GM23338 (cell line): ENCODE measurements at regions not wholly inside any gene's neighbourhood (a gene's known extent, or its start where the extent isn't known, plus 50 kb on each side); places are given as distances from the start of the nearest gene placed in this dataset.

Source experiments
- ATAC-seq: fragments of 200-7000 bp; cut with Tn5 transposase; 3 replicates; pipeline ENCODE4 v1.9.1; 2020
- DNase-seq: peaks from one replicate; pipeline ENCODE4 v3.0.0-alpha.2; 2015; ENCODE audit warnings: low spot score
- H2AFZ ChIP-seq: fragments of 200-600 bp; sonication (generic); 2 replicates; pipeline ENCODE4 v1.8.0; 2016; ENCODE audit warnings: antibody characterized with exemption, mild to moderate bottlenecking, moderate library complexity
- H3F3A ChIP-seq: fragments of 200-600 bp; sonication (generic); replicated peaks from 2 replicates; pipeline ENCODE4 v1.8.0; 2017; ENCODE audit warnings: antibody characterized with exemption, mixed run types, low read depth
- H3K27ac ChIP-seq: fragments of 200-600 bp; sonication (generic); 2 replicates; pipeline ENCODE4 v1.6.1; 2016; ENCODE audit warnings: low read depth
- H3K27me3 ChIP-seq: fragments of 200-600 bp; sonication (generic); 2 replicates; pipeline ENCODE4 v1.8.0; 2016; ENCODE audit warnings: mild to moderate bottlenecking, mixed run types, moderate library complexity; ENCODE audit not compliant: insufficient read depth
- H3K36me3 ChIP-seq: fragments of 200-600 bp; sonication (generic); 2 replicates; pipeline ENCODE4 v1.8.0; 2016; ENCODE audit warnings: mild to moderate bottlenecking; ENCODE audit not compliant: insufficient read depth
- H3K4me1 ChIP-seq: fragments of 200-600 bp; sonication (generic); 2 replicates; pipeline ENCODE4 v1.8.0; 2016; ENCODE audit warnings: mild to moderate bottlenecking, moderate library complexity; ENCODE audit not compliant: insufficient read depth
- H3K4me2 ChIP-seq: fragments of 200-600 bp; sonication (generic); 2 replicates; pipeline ENCODE4 v1.7.1; 2017; ENCODE audit warnings: mixed run types
- H3K4me3 ChIP-seq: fragments of 200-600 bp; sonication (generic); 2 replicates; pipeline ENCODE4 v1.6.1; 2016; ENCODE audit warnings: mixed run types
- H3K79me2 ChIP-seq: fragments of 200-600 bp; sonication (generic); replicated peaks from 2 replicates; pipeline ENCODE4 v1.8.0; 2017; ENCODE audit warnings: mild to moderate bottlenecking; ENCODE audit not compliant: insufficient read depth
- H3K9me2 ChIP-seq: fragments of 200-600 bp; sonication (generic); 2 replicates; pipeline ENCODE4 v1.8.0; 2017; ENCODE audit not compliant: insufficient read depth
- H4K20me1 ChIP-seq: fragments of 200-600 bp; sonication (generic); replicated peaks from 2 replicates; pipeline ENCODE4 v1.8.0; 2017; ENCODE audit warnings: mild to moderate bottlenecking; ENCODE audit not compliant: insufficient read depth
- H3K27ac Mint-ChIP-seq: 2 replicates; pipeline ENCODE4 v1.8.0; 2020; ENCODE audit warnings: inconsistent platforms, mild to moderate bottlenecking, moderate library complexity, mixed read lengths
- H3K27me3 Mint-ChIP-seq: 3 replicates; pipeline ENCODE4 v1.8.0; 2022; ENCODE audit warnings: low read depth, mild to moderate bottlenecking, moderate library complexity, mixed read lengths, inconsistent platforms; ENCODE audit not compliant: insufficient read depth, poor library complexity
- H3K36me3 Mint-ChIP-seq: 3 replicates; pipeline ENCODE4 v1.8.0; 2021; ENCODE audit warnings: low read depth, mild to moderate bottlenecking, inconsistent platforms, moderate library complexity, mixed read lengths
- H3K4me1 Mint-ChIP-seq: 3 replicates; pipeline ENCODE4 v1.8.0; 2020; ENCODE audit warnings: mild to moderate bottlenecking, inconsistent platforms, mixed read lengths
- H3K4me3 Mint-ChIP-seq: 3 replicates; pipeline ENCODE4 v1.8.0; 2021; ENCODE audit warnings: moderate library complexity, mild to moderate bottlenecking, inconsistent platforms, mixed read lengths
- H3K9me3 Mint-ChIP-seq: 3 replicates; pipeline ENCODE4 v1.8.0; 2020; ENCODE audit warnings: moderate library complexity, mild to moderate bottlenecking, inconsistent platforms, mixed read lengths
- CREB1 ChIP-seq: fragments of 250-450 bp; sonication (Bioruptor Pico); IDR thresholded peaks from 2 replicates; pipeline ENCODE4 v1.5.0; 2020; ENCODE audit warnings: low read depth, mild to moderate bottlenecking, moderate library complexity
- CTCF ChIP-seq, 2 experiments: fragments of 200-600 bp in 1 of 2; sonication (generic) in 1 of 2; conservative IDR thresholded peaks; 2 replicates each; pipeline versions ENCODE4 v1.5.1 to v1.6.1; 2016 to 2017; ENCODE audit warnings: antibody characterized with exemption in 2 of 2, low read depth in 2 of 2, mild to moderate bottlenecking in 2 of 2, moderate library complexity in 1 of 2
- JUNB ChIP-seq: IDR thresholded peaks from one replicate; pipeline ENCODE4 v1.6.1; 2016; ENCODE audit warnings: antibody characterized with exemption; ENCODE audit not compliant: unreplicated experiment
- STAT1 ChIP-seq: IDR thresholded peaks from one replicate; pipeline ENCODE4 v1.6.1; 2016; ENCODE audit warnings: antibody characterized with exemption; ENCODE audit not compliant: unreplicated experiment
- TF ChIP-seq, protein P1 (sequence below): fragments of 250-450 bp; sonication (Bioruptor Pico); IDR thresholded peaks from 2 replicates; pipeline ENCODE4 v1.5.0; 2020; ENCODE audit warnings: mild to moderate bottlenecking, moderate library complexity
- TF ChIP-seq, protein P2 (sequence below): IDR thresholded peaks from 2 replicates; pipeline ENCODE4 v1.6.1; 2016; ENCODE audit warnings: antibody characterized with exemption

GRCh38 chr18:78423811-78424210 is 555.8 kb upstream of the SALL3 start (continued):
- TF ChIP-seq, protein P1, sequence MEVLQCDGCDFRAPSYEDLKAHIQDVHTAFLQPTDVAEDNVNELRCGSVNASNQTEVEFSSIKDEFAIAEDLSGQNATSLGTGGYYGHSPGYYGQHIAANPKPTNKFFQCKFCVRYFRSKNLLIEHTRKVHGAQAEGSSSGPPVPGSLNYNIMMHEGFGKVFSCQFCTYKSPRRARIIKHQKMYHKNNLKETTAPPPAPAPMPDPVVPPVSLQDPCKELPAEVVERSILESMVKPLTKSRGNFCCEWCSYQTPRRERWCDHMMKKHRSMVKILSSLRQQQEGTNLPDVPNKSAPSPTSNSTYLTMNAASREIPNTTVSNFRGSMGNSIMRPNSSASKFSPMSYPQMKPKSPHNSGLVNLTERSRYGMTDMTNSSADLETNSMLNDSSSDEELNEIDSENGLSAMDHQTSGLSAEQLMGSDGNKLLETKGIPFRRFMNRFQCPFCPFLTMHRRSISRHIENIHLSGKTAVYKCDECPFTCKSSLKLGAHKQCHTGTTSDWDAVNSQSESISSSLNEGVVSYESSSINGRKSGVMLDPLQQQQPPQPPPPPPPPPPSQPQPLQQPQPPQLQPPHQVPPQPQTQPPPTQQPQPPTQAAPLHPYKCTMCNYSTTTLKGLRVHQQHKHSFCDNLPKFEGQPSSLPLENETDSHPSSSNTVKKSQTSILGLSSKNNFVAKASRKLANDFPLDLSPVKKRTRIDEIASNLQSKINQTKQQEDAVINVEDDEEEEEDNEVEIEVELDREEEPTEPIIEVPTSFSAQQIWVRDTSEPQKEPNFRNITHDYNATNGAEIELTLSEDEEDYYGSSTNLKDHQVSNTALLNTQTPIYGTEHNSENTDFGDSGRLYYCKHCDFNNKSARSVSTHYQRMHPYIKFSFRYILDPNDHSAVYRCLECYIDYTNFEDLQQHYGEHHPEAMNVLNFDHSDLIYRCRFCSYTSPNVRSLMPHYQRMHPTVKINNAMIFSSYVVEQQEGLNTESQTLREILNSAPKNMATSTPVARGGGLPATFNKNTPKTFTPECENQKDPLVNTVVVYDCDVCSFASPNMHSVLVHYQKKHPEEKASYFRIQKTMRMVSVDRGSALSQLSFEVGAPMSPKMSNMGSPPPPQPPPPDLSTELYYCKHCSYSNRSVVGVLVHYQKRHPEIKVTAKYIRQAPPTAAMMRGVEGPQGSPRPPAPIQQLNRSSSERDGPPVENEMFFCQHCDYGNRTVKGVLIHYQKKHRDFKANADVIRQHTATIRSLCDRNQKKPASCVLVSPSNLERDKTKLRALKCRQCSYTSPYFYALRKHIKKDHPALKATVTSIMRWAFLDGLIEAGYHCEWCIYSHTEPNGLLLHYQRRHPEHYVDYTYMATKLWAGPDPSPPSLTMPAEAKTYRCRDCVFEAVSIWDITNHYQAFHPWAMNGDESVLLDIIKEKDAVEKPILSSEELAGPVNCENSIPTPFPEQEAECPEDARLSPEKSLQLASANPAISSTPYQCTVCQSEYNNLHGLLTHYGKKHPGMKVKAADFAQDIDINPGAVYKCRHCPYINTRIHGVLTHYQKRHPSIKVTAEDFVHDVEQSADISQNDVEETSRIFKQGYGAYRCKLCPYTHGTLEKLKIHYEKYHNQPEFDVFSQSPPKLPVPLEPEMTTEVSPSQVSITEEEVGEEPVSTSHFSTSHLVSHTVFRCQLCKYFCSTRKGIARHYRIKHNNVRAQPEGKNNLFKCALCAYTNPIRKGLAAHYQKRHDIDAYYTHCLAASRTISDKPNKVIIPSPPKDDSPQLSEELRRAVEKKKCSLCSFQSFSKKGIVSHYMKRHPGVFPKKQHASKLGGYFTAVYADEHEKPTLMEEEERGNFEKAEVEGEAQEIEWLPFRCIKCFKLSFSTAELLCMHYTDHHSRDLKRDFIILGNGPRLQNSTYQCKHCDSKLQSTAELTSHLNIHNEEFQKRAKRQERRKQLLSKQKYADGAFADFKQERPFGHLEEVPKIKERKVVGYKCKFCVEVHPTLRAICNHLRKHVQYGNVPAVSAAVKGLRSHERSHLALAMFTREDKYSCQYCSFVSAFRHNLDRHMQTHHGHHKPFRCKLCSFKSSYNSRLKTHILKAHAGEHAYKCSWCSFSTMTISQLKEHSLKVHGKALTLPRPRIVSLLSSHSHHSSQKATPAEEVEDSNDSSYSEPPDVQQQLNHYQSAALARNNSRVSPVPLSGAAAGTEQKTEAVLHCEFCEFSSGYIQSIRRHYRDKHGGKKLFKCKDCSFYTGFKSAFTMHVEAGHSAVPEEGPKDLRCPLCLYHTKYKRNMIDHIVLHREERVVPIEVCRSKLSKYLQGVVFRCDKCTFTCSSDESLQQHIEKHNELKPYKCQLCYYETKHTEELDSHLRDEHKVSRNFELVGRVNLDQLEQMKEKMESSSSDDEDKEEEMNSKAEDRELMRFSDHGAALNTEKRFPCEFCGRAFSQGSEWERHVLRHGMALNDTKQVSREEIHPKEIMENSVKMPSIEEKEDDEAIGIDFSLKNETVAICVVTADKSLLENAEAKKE (CRISPR knock-in tag), result no peak
- no peak for TF ChIP-seq CTCF (conservative IDR thresholded peaks at IDR 0.05; ENCODE audit: low read depth in 2 of 2)

DNA sequence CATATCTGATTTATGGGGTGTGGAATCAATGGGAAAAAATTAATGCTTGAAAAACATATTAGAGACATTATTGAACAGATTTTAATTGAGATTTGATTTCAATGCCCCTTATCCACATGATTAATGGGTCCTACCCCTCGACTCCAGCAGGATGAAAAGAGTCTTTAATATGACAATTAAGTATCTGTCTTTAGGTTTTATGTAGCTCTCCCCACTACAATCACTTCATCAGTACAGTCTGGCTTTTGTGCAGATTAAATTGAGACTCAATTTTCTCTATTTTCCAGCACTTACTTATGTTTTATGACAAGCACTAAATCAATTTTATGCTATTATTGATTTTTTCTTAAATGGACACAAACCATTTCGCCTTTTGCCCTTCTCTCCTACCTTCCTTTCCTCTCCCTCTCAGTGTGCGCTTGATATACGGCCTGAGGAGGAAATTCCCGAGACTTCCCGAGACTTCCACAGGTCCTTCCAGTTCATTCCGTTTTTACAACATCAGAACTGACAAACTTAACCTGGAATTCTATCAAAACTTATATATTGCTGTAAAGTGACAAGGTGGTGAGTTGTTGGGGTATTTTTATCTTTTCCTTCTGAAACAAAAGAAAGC is 555.1 kb upstream of the SALL3 start:
- no peaks in the 10 kb centered on the region for H3K79me2 ChIP-seq
- no peaks in the 10 kb centered on the region for H3K4me1 ChIP-seq
- ATAC-seq (no peak), DNase-seq (no peak)
- H3K36me3 Mint-ChIP-seq, result peaks cover 51% of the 10 kb centered on the region; the same call in 2 of the 3 replicates
- no peak overlapping the region for H3K4me2 ChIP-seq
- H2AFZ ChIP-seq, result no peak overlapping the region
- H3F3A ChIP-seq, result no peaks in the 10 kb centered on the region
- no peaks in the 10 kb centered on the region; the same call in 1 of the 2 replicates for H3K36me3 ChIP-seq
- no peak overlapping the region for H3K4me3 Mint-ChIP-seq
- no peaks in the 10 kb centered on the region for H3K4me1 Mint-ChIP-seq
- H3K9me2 ChIP-seq, result no peaks in the 10 kb centered on the region
- no peak overlapping the region for H3K27ac ChIP-seq
- no peak overlapping the region for H3K4me3 ChIP-seq
- no peak overlapping the region for H3K27ac Mint-ChIP-seq
- peaks cover 98% of the 10 kb centered on the region for H3K9me3 Mint-ChIP-seq
- peaks cover 4% of the 10 kb centered on the region for H3K27me3 Mint-ChIP-seq
- H3K27me3 ChIP-seq, result no peaks in the 10 kb centered on the region
- no peaks in the 10 kb centered on the region for H4K20me1 ChIP-seq
- TF ChIP-seq STAT1 (no peak), CREB1 (CRISPR knock-in tag) (no peak), JUNB (no peak)
- TF ChIP-seq, protein P1 (CRISPR knock-in tag), result no peak
- TF ChIP-seq, protein P2, sequence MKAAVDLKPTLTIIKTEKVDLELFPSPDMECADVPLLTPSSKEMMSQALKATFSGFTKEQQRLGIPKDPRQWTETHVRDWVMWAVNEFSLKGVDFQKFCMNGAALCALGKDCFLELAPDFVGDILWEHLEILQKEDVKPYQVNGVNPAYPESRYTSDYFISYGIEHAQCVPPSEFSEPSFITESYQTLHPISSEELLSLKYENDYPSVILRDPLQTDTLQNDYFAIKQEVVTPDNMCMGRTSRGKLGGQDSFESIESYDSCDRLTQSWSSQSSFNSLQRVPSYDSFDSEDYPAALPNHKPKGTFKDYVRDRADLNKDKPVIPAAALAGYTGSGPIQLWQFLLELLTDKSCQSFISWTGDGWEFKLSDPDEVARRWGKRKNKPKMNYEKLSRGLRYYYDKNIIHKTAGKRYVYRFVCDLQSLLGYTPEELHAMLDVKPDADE, result no peak
